H54 (cell line): ENCODE measurements at regions not wholly inside any gene's neighbourhood (a gene's known extent, or its start where the extent isn't known, plus 50 kb on each side); places are given as distances from the start of the nearest gene placed in this dataset.

Experiments used
- DNase-seq: peaks from one replicate; pipeline ENCODE4 v3.0.0; 2011; ENCODE audit warnings: low spot score, mixed read lengths; ENCODE audit not compliant: insufficient read length
- FAIRE-seq: peaks from 3 replicates; lab custom pipeline; 2011; peaks lifted over from hg19 to GRCh38; lab: Jason Lieb, UNC
- POLR2A ChIP-seq: IDR thresholded peaks from 2 replicates; pipeline ENCODE4 v1.6.1; 2011; ENCODE audit warnings: low read depth, mild to moderate bottlenecking, low read length

GRCh38 chr2:62343636-62344337 lies 147.9 kb downstream of the B3GNT2 start:
- no peak for TF ChIP-seq POLR2A
- DNase-seq = no peak
- no peak for FAIRE-seq

- DNase-seq (no peak), FAIRE-seq (no peak)
- no peak for TF ChIP-seq POLR2A
Measured at GRCh38 chr2:62343206-62343605, 147.3 kb downstream of the B3GNT2 start.

GRCh38 chr2:62340994-62341484 lies 145.1 kb downstream of the B3GNT2 start:
- DNase-seq (no peak), FAIRE-seq (no peak)
- TF ChIP-seq POLR2A = no peak

- no peak for DNase-seq
- no peak for FAIRE-seq
- no peak for TF ChIP-seq POLR2A
Measured at GRCh38 chr2:62339837-62340236, 143.9 kb downstream of the B3GNT2 start.

- FAIRE-seq (no peak), DNase-seq (no peak)
- TF ChIP-seq POLR2A = no peak
Measured at GRCh38 chr2:62339413-62339812, 143.5 kb downstream of the B3GNT2 start.

GRCh38 chr2:62338111-62338510 lies 142.2 kb downstream of the B3GNT2 start:
- DNase-seq = no peak
- no peak for FAIRE-seq
- no peak for TF ChIP-seq POLR2A

- DNase-seq = no peak
- no peak for FAIRE-seq
- no peak for TF ChIP-seq POLR2A
Measured at GRCh38 chr2:62337403-62337802, 141.5 kb downstream of the B3GNT2 start.

- no peak for TF ChIP-seq POLR2A
- FAIRE-seq = no peak
Measured at GRCh38 chr2:62335612-62336011, 139.7 kb downstream of the B3GNT2 start.

GRCh38 chr2:62334440-62335058 lies 138.6 kb downstream of the B3GNT2 start:
- DNase-seq (no peak), FAIRE-seq (no peak)
- no peak for TF ChIP-seq POLR2A

More at GRCh38 chr2:62335612-62336011, 139.7 kb downstream of the B3GNT2 start:
- DNase-seq = no peak

- FAIRE-seq = no peak
- no peak for TF ChIP-seq POLR2A
- DNase-seq = no peak
Measured at GRCh38 chr2:62334009-62334408, 138.1 kb downstream of the B3GNT2 start.

GRCh38 chr2:62330959-62331358 lies 135.0 kb downstream of the B3GNT2 start:
- no peak for TF ChIP-seq POLR2A
- FAIRE-seq (no peak), DNase-seq (no peak)

- FAIRE-seq = no peak
- TF ChIP-seq POLR2A = no peak
- DNase-seq = no peak
Measured at GRCh38 chr2:62329797-62330196, 133.9 kb downstream of the B3GNT2 start.

GRCh38 chr2:62326735-62327134 lies 130.8 kb downstream of the B3GNT2 start:
- FAIRE-seq (no peak), DNase-seq (no peak)
- no peak for TF ChIP-seq POLR2A

GRCh38 chr2:62325398-62325797 lies 129.5 kb downstream of the B3GNT2 start:
- no peak for DNase-seq
- no peak for TF ChIP-seq POLR2A
- no peak for FAIRE-seq
